ENCODE measurements at regions not wholly inside any gene's neighbourhood (a gene's known extent, or its start where the extent isn't known, plus 50 kb on each side); places are given as distances from the start of the nearest gene placed in this dataset.

- H3K4me1 Mint-ChIP-seq, result no peaks in the 10 kb centered on the region
- no peak for ATAC-seq
Observed at GRCh38 chr13:56563663-56564062, 577.1 kb upstream of the PRR20A start.

More at GRCh38 chr13:56563663-56564062, 577.1 kb upstream of the PRR20A start:
- ChIA-PET CTCF (no interaction called here), POLR2A (no interaction called here)
- TF ChIP-seq TEAD1 (CRISPR knock-in tag; IDR thresholded peaks at IDR 0.05), result no peak
- TF ChIP-seq FOXP1 (CRISPR knock-in tag; IDR thresholded peaks at IDR 0.05; ENCODE audit: borderline replicate concordance), result no peak
- TF ChIP-seq GTF2I (CRISPR knock-in tag; conservative IDR thresholded peaks at IDR 0.05), result no peak
- no peak for TF ChIP-seq E2F4 (CRISPR knock-in tag; IDR thresholded peaks at IDR 0.05; ENCODE audit: borderline replicate concordance, low read depth)
- TF ChIP-seq PRDM15 (CRISPR knock-in tag; IDR thresholded peaks at IDR 0.05), result no peak
- no peak for TF ChIP-seq AR (CRISPR knock-in tag; IDR thresholded peaks at IDR 0.05)
- TF ChIP-seq MLX (CRISPR knock-in tag; IDR thresholded peaks at IDR 0.05), result no peak
- TF ChIP-seq GRHL2 (CRISPR knock-in tag; IDR thresholded peaks at IDR 0.05; ENCODE audit: insufficient replicate concordance, severe bottlenecking), result no peak
- TF ChIP-seq E2F1 (CRISPR knock-in tag; IDR thresholded peaks at IDR 0.05), result no peak
- no peak for TF ChIP-seq ZNF263 (CRISPR knock-in tag; IDR thresholded peaks at IDR 0.05; ENCODE audit: low read depth)
- no peak for TF ChIP-seq ELF4 (CRISPR knock-in tag; IDR thresholded peaks at IDR 0.05; ENCODE audit: low read depth)
- no peak for TF ChIP-seq CREB1 (CRISPR knock-in tag; IDR thresholded peaks at IDR 0.05)
- no peak for TF ChIP-seq HMGA2 (CRISPR knock-in tag; IDR thresholded peaks at IDR 0.05)
- no peak for TF ChIP-seq IRF2 (CRISPR knock-in tag; IDR thresholded peaks at IDR 0.05; ENCODE audit: borderline replicate concordance, low read depth)
- no peak for TF ChIP-seq NR2C2 (CRISPR knock-in tag; IDR thresholded peaks at IDR 0.05)
- no peak for TF ChIP-seq EMX1 (CRISPR knock-in tag; IDR thresholded peaks at IDR 0.05)
- TF ChIP-seq TCF7 (CRISPR knock-in tag; IDR thresholded peaks at IDR 0.05; ENCODE audit: low read depth), result no peak
- no peak overlapping the region for H3K27ac Mint-ChIP-seq
- H3K9me3 Mint-ChIP-seq, result no peaks in the 10 kb centered on the region
- no peaks in the 10 kb centered on the region for H3K36me3 Mint-ChIP-seq
- H3K27me3 Mint-ChIP-seq (ENCODE audit: low read depth), result no peaks in the 10 kb centered on the region
- H3K4me3 Mint-ChIP-seq, result no peak overlapping the region
- DNase-seq (ENCODE audit: low spot score), result no peak
